ENCODE measurements at regions not wholly inside any gene's neighbourhood (a gene's known extent, or its start where the extent isn't known, plus 50 kb on each side); places are given as distances from the start of the nearest gene placed in this dataset.

GRCh38 chr19:29372461-29372860 lies 153.3 kb upstream of the VSTM2B start:
- Histone ChIP-seq H3K36me3 (no peaks in the 10 kb centered on the region), H3K4me1 (no peaks in the 10 kb centered on the region), H3K4me3 (no peak overlapping the region), H3K27ac (no peak overlapping the region), H3K9me3 (no peaks in the 10 kb centered on the region), H3K27me3 (no peaks in the 10 kb centered on the region)
- no peak for DNase-seq
- no peak for TF ChIP-seq POLR2A (IDR thresholded peaks at IDR 0.05)

- Histone ChIP-seq H3K4me1 (no peaks in the 10 kb centered on the region), H3K4me3 (no peak overlapping the region), H3K9me3 (no peaks in the 10 kb centered on the region), H3K36me3 (no peaks in the 10 kb centered on the region), H3K27me3 (no peaks in the 10 kb centered on the region), H3K27ac (no peak overlapping the region)
- peak in 2 of 3 donors; percentile 15 to 30 for DNase-seq
- TF ChIP-seq POLR2A (IDR thresholded peaks at IDR 0.05): no peak
- TF ChIP-seq, protein P1, sequence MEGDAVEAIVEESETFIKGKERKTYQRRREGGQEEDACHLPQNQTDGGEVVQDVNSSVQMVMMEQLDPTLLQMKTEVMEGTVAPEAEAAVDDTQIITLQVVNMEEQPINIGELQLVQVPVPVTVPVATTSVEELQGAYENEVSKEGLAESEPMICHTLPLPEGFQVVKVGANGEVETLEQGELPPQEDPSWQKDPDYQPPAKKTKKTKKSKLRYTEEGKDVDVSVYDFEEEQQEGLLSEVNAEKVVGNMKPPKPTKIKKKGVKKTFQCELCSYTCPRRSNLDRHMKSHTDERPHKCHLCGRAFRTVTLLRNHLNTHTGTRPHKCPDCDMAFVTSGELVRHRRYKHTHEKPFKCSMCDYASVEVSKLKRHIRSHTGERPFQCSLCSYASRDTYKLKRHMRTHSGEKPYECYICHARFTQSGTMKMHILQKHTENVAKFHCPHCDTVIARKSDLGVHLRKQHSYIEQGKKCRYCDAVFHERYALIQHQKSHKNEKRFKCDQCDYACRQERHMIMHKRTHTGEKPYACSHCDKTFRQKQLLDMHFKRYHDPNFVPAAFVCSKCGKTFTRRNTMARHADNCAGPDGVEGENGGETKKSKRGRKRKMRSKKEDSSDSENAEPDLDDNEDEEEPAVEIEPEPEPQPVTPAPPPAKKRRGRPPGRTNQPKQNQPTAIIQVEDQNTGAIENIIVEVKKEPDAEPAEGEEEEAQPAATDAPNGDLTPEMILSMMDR (IDR thresholded peaks at IDR 0.05): no peak
Observed at GRCh38 chr19:29372921-29373797, 152.6 kb upstream of the VSTM2B start.

DNA sequence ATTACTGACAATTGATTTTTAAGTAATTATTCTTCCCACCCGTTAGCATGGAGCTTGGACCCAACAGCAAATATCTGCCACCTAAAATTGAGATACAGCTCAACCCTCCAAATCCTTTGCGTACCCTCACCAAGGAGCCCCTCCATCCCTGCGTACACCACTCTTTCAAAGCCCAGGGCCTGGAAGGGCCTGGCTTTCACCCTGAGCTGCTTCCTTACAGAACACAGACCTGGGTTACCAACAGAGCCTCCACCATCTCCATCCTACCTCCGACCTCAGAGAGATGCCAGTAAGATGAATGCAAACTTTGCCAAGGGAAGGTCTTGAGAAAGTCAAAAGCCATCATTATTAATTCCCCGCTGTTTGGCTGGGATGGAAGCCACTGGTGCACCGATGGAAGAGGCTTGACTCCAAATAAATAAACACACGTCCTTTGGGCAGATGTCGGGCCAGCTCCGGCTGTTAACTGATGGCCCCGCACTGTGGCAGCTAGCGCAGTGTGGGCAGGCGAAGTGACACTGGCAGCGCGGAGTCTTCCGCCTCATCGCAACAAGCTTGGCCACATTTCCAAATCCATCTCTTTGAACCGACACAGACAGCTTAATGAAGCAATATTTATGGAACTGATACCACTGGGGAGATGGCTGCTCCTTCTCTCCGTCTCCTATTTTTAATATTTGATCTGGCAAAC lies 150.2 kb upstream of the VSTM2B start:
- Histone ChIP-seq H3K27me3 (no peaks in the 10 kb centered on the region), H3K4me3 (no peak overlapping the region), H3K27ac (no peak overlapping the region), H3K36me3 (no peaks in the 10 kb centered on the region), H3K9me3 (no peaks in the 10 kb centered on the region), H3K4me1 (no peaks in the 10 kb centered on the region)
- no peak for TF ChIP-seq POLR2A (IDR thresholded peaks at IDR 0.05)
- DNase-seq: peak in 2 of 3 donors; percentile 19 to 34

- no peak overlapping the region for H3K27ac ChIP-seq
- H3K36me3 ChIP-seq: no peaks in the 10 kb centered on the region
- H3K9me3 ChIP-seq: no peaks in the 10 kb centered on the region
- no peaks in the 10 kb centered on the region for H3K4me1 ChIP-seq
- DNase-seq: peak in 2 of 3 donors; percentile 8 to 21
- no peak for TF ChIP-seq POLR2A (IDR thresholded peaks at IDR 0.05)
- TF ChIP-seq, protein P1 (IDR thresholded peaks at IDR 0.05): no peak
- no peaks in the 10 kb centered on the region for H3K27me3 ChIP-seq
- no peak overlapping the region for H3K4me3 ChIP-seq
Observed at GRCh38 chr19:29376855-29377354, 148.9 kb upstream of the VSTM2B start.

- TF ChIP-seq POLR2A (IDR thresholded peaks at IDR 0.05): no peak
- TF ChIP-seq, protein P1 (IDR thresholded peaks at IDR 0.05): no peak
- Histone ChIP-seq H3K4me3 (no peak overlapping the region), H3K36me3 (no peaks in the 10 kb centered on the region), H3K27ac (no peak overlapping the region), H3K9me3 (no peaks in the 10 kb centered on the region), H3K4me1 (no peaks in the 10 kb centered on the region), H3K27me3 (no peaks in the 10 kb centered on the region)
- peak in 1 of 3 donors; percentile 8 for DNase-seq
Observed at GRCh38 chr19:29378126-29378525, 147.7 kb upstream of the VSTM2B start.

GRCh38 chr19:29378543-29379080 lies 147.2 kb upstream of the VSTM2B start:
- no peaks in the 10 kb centered on the region for H3K27me3 ChIP-seq
- DNase-seq: peak in 2 of 3 donors; percentile 3 to 6
- no peak for TF ChIP-seq POLR2A (IDR thresholded peaks at IDR 0.05)
- TF ChIP-seq, protein P1 (IDR thresholded peaks at IDR 0.05): no peak
- no peak overlapping the region for H3K4me3 ChIP-seq
- H3K4me1 ChIP-seq: no peaks in the 10 kb centered on the region
- H3K36me3 ChIP-seq: no peaks in the 10 kb centered on the region
- no peaks in the 10 kb centered on the region for H3K9me3 ChIP-seq
- H3K27ac ChIP-seq: no peak overlapping the region

Measured in Peyer's patch (tissue), 4 donors.